RWPE1 (cell line): ENCODE measurements at regions not wholly inside any gene's neighbourhood (a gene's known extent, or its start where the extent isn't known, plus 50 kb on each side); places are given as distances from the start of the nearest gene placed in this dataset.

ENCODE experiments used
- CTCF ChIA-PET: fragments of 350-600 bp; sonication (Branson Sonifier 250); formaldehyde crosslinking; extraction: SDS; loops from one replicate; lab custom pipeline; 2021; lab: Yijun Ruan, JAX
- POLR2A ChIA-PET: fragments of 400-600 bp; formaldehyde crosslinking; extraction: SDS; loops from one replicate; lab custom pipeline; 2020; ENCODE audit warnings: antibody characterized with exemption; ENCODE audit not compliant: low non-redundant PET; lab: Yijun Ruan, JAX
- DNase-seq: peaks from one replicate; pipeline ENCODE4 v3.0.0; 2012; ENCODE audit warnings: low spot score
- H3K27ac ChIP-seq: fragments of 450-650 bp; 2 replicates; pipeline ENCODE4 v1.5.1; 2017
- CTCF ChIP-seq: fragments of 450-650 bp; conservative IDR thresholded peaks from 2 replicates; pipeline ENCODE4 v1.5.1; 2017; ENCODE audit warnings: low read depth, mild to moderate bottlenecking

DNA sequence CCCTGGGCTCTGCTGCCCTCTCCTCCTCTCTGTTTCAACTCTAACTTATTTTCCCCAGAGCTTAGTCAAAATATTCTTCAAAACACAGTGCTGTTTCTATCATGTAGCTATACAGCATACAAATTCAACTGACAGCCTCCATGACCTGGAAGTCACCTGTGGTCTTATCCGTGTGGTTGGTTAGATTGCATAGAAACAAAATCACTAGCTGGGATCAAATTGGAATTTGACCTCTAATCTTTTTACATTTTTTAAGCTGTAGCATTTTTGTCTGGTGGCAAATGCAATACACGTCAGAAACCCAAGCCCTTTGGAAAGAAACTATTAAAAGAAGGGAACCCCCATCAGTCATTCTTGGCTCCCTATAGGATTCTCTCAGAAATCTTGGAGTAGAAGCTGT, 57.3 kb downstream of the ABCC12 start:
- CTCF ChIA-PET: no interaction called here
- DNase-seq: no peak
- POLR2A ChIA-PET: no interaction called here
- TF ChIP-seq CTCF: no peak
- no peak overlapping the region for H3K27ac ChIP-seq

GRCh38 chr16:48091117-48091516, 64.7 kb downstream of the ABCC12 start:
- POLR2A ChIA-PET: no interaction called here
- no peak for DNase-seq
- TF ChIP-seq CTCF: no peak
- no peak overlapping the region for H3K27ac ChIP-seq
- CTCF ChIA-PET: no interaction called here

DNA sequence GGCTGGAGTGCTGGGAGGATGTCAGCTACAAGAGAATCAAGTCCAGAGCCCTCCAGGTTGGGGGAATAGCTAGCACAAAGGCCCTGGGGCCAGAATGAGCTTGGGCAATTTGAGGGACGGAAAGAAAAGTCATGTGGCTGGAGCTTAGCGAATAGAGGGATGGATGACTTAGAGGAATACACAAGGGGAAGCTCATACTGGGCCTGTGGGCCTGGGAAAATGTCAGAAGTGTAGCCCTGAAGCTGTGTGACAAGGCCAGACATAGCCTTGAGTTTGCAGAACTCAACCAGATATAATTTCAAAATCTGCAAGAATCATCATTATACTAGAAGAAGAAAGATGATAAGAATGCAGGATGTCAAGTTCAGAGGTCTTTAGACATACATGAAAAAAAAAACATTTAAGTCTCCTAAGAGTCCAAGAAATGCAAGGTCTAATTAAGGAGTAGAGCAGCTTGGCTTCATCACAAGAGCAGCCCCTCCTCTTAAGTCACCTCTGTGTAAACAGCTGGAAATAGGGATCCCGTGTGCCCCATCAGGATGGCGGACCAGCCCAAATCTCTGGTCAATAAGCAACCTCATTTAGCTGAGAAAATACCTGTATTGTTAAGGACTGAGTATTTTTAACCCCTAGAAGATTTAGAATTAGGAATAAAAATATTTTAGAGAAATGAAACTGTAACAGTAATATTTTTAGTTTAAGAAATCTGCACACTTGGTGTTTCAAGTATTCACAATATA, 66.6 kb downstream of the ABCC12 start:
- H3K27ac ChIP-seq: no peak overlapping the region
- ChIA-PET POLR2A (no interaction called here), CTCF (interaction anchor here (0.6 kb wide), 1 partner anchor 29 kb away, joined by 3 read pairs; no protein-coding TSS in a partner anchor)
- no peak for DNase-seq
- no peak for TF ChIP-seq CTCF

- H3K27ac ChIP-seq: no peak overlapping the region
- POLR2A ChIA-PET: no interaction called here
- no peak for DNase-seq
- no peak for TF ChIP-seq CTCF
- CTCF ChIA-PET: interaction anchor here (0.6 kb wide), 1 partner anchor 202 kb away, joined by 4 read pairs; no protein-coding TSS in a partner anchor
Observed at GRCh38 chr16:48087639-48088038, 68.2 kb downstream of the ABCC12 start.

- ChIA-PET CTCF (no interaction called here), POLR2A (no interaction called here)
- no peak for DNase-seq
- no peak overlapping the region for H3K27ac ChIP-seq
- TF ChIP-seq CTCF: no peak
Observed at GRCh38 chr16:48086422-48086821, 69.4 kb downstream of the ABCC12 start.

GRCh38 chr16:48085729-48086128, 70.1 kb downstream of the ABCC12 start:
- POLR2A ChIA-PET: no interaction called here
- no peak overlapping the region for H3K27ac ChIP-seq
- no peak for DNase-seq
- no peak for TF ChIP-seq CTCF
- CTCF ChIA-PET: no interaction called here
